H1 (cell line): ENCODE measurements at regions not wholly inside any gene's neighbourhood (a gene's known extent, or its start where the extent isn't known, plus 50 kb on each side); places are given as distances from the start of the nearest gene placed in this dataset.

Experiments used
- CTCF ChIA-PET: fragments of 300-600 bp; sonication (Branson Sonifier 250); formaldehyde crosslinking; loops from one replicate; lab custom pipeline; 2021; ENCODE audit not compliant: partially characterized antibody; lab: Charles Lee
- POLR2A ChIA-PET: fragments of 300-600 bp; sonication (Branson Sonifier 250); formaldehyde crosslinking; loops from one replicate; lab custom pipeline; 2021; ENCODE audit warnings: inconsistent platforms; ENCODE audit not compliant: partially characterized antibody; lab: Charles Lee
- DNase-seq, 2 experiments: peaks; one replicate each; pipeline versions ENCODE4 v3.0.0 to v3.0.0-alpha.2; 2010 to 2022; ENCODE audit warnings: low spot score in 2 of 2, low read depth in 1 of 2, mixed read lengths in 1 of 2
- FAIRE-seq: peaks from 2 replicates; lab custom pipeline; 2011; peaks lifted over from hg19 to GRCh38; lab: Jason Lieb, UNC
- H2AFZ ChIP-seq: 2 replicates; pipeline ENCODE4 v1.8.1; 2012; ENCODE audit warnings: low read length, inconsistent platforms
- H2AK5ac ChIP-seq: 2 replicates; pipeline ENCODE4 v1.6.1; 2013; ENCODE audit warnings: low read depth, low read length
- H2BK120ac ChIP-seq: replicated peaks from 2 replicates; pipeline ENCODE3; 2013; ENCODE audit warnings: low read depth, low read length, inconsistent platforms
- H2BK12ac ChIP-seq: 2 replicates; pipeline ENCODE4 v1.6.1; 2013; ENCODE audit warnings: low read depth, low read length
- H2BK15ac ChIP-seq: 2 replicates; pipeline ENCODE4 v1.6.1; 2013; ENCODE audit warnings: low read length
- H2BK20ac ChIP-seq: 2 replicates; pipeline ENCODE4 v1.6.1; 2013; ENCODE audit warnings: low read length
- H2BK5ac ChIP-seq: 2 replicates; pipeline ENCODE4 v1.6.1; 2013; ENCODE audit warnings: low read depth, low read length
- H3K14ac ChIP-seq: 2 replicates; pipeline ENCODE4 v1.6.1; 2013; ENCODE audit warnings: inconsistent platforms; ENCODE audit not compliant: insufficient read length
- H3K18ac ChIP-seq: 2 replicates; pipeline ENCODE4 v1.6.1; 2013; ENCODE audit warnings: low read length; ENCODE audit errors: extremely low read depth
- H3K23ac ChIP-seq: 2 replicates; pipeline ENCODE4 v1.6.1; 2013; ENCODE audit warnings: inconsistent platforms; ENCODE audit not compliant: insufficient read length
- H3K23me2 ChIP-seq: 2 replicates; pipeline ENCODE4 v1.6.1; 2013; ENCODE audit warnings: low read depth, low read length
- H3K27ac ChIP-seq: 2 replicates; pipeline ENCODE4 v1.6.1; 2011; ENCODE audit warnings: low read depth, low read length, inconsistent platforms
- H3K27me3 ChIP-seq, 4 experiments: replicated peaks in 1 of 4; 1 replicate in 1 of 4; 2 replicates in 3 of 4; pipeline versions ENCODE4 v1.6.1 to v1.8.1; 2011 to 2013; ENCODE audit warnings: low read length in 3 of 4, mild to moderate bottlenecking in 3 of 4, inconsistent platforms in 2 of 4, mixed read lengths in 2 of 4, moderate library complexity in 1 of 4; ENCODE audit not compliant: control insufficient read depth in 3 of 4, insufficient read depth in 3 of 4; ENCODE audit errors: extremely low read depth in 1 of 4
- H3K36me3 ChIP-seq, 4 experiments: 2 replicates each; pipeline versions ENCODE4 v1.6.1 to v1.8.1; 2011 to 2013; ENCODE audit warnings: mild to moderate bottlenecking in 4 of 4, low read length in 3 of 4, moderate library complexity in 2 of 4, control low read depth in 1 of 4, inconsistent platforms in 1 of 4; ENCODE audit not compliant: insufficient read depth in 4 of 4, control insufficient read depth in 2 of 4
- H3K4ac ChIP-seq: replicated peaks from 2 replicates; pipeline ENCODE3; 2013; ENCODE audit warnings: low read length, low read depth, mixed read lengths, inconsistent platforms; ENCODE audit not compliant: insufficient read length
- H3K4me1 ChIP-seq, 4 experiments: replicated peaks in 1 of 4; 1 replicate in 1 of 4; 2 replicates in 3 of 4; pipeline versions ENCODE4 v1.6.1 to v1.8.1; 2011 to 2013; ENCODE audit warnings: low read length in 3 of 4, inconsistent platforms in 2 of 4, mixed read lengths in 1 of 4; ENCODE audit not compliant: insufficient read depth in 4 of 4, control insufficient read depth in 3 of 4
- H3K4me2 ChIP-seq, 2 experiments: 2 replicates each; pipeline versions ENCODE4 v1.6.1 to v1.8.1; 2011 to 2013; ENCODE audit warnings: low read depth in 2 of 2, low read length in 2 of 2, control low read depth in 1 of 2, inconsistent platforms in 1 of 2, mild to moderate bottlenecking in 1 of 2; ENCODE audit not compliant: insufficient read depth in 1 of 2
- H3K4me3 ChIP-seq, 4 experiments: fragments of 200-600, 300-600 bp in 1 of 4; sonication (generic), shearing (Covaris generic), sonication (Bioruptor Twin) in 1 of 4; 2 replicates each; pipeline versions ENCODE4 v1.5.1 to v1.8.1; 2011 to 2016; ENCODE audit warnings: low read length in 4 of 4, low read depth in 3 of 4, control low read depth in 2 of 4, inconsistent platforms in 2 of 4, mild to moderate bottlenecking in 2 of 4, mixed read lengths in 1 of 4, moderate library complexity in 1 of 4; ENCODE audit not compliant: insufficient read depth in 2 of 4; ENCODE audit errors: extremely low read depth in 1 of 4
- H3K56ac ChIP-seq: replicated peaks from 2 replicates; pipeline ENCODE3; 2013; ENCODE audit warnings: low read depth, mild to moderate bottlenecking, mixed read lengths, low read length, inconsistent platforms; ENCODE audit not compliant: insufficient read length
- H3K79me1 ChIP-seq: 2 replicates; pipeline ENCODE4 v1.6.1; 2013; ENCODE audit warnings: low read depth, low read length, control low read depth
- H3K79me2 ChIP-seq, 2 experiments: 2 replicates each; pipeline versions ENCODE4 v1.6.1 to v1.8.1; 2012 to 2013; ENCODE audit warnings: low read length in 2 of 2, mild to moderate bottlenecking in 2 of 2, inconsistent platforms in 1 of 2; ENCODE audit not compliant: insufficient read depth in 2 of 2, control insufficient read depth in 1 of 2
- H3K9ac ChIP-seq, 4 experiments: replicated peaks in 1 of 4; 1 replicate in 1 of 4; 2 replicates in 3 of 4; pipeline versions ENCODE4 v1.6.1 to v1.8.1; 2011 to 2013; ENCODE audit warnings: low read depth in 3 of 4, low read length in 3 of 4, control low read depth in 2 of 4, mild to moderate bottlenecking in 2 of 4, moderate library complexity in 2 of 4, inconsistent platforms in 1 of 4; ENCODE audit errors: extremely low read depth in 1 of 4
- H3K9me3 ChIP-seq, 2 experiments: 2 replicates each; pipeline versions ENCODE4 v1.6.1 to v1.8.1; 2012 to 2013; ENCODE audit warnings: mild to moderate bottlenecking in 2 of 2, moderate library complexity in 2 of 2, control low read depth in 1 of 2, inconsistent platforms in 1 of 2, low read depth in 1 of 2, low read length in 1 of 2, mixed read lengths in 1 of 2; ENCODE audit not compliant: insufficient read depth in 2 of 2
- H4K20me1 ChIP-seq, 2 experiments: replicated peaks in 1 of 2; 2 replicates each; pipeline versions ENCODE3 to v1.8.1; 2011 to 2013; ENCODE audit warnings: inconsistent platforms in 2 of 2, low read length in 2 of 2, mild to moderate bottlenecking in 1 of 2; ENCODE audit not compliant: insufficient read depth in 2 of 2, control insufficient read depth in 1 of 2
- H4K5ac ChIP-seq: 2 replicates; pipeline ENCODE4 v1.6.1; 2013; ENCODE audit warnings: low read length, low read depth, mixed read lengths, inconsistent platforms; ENCODE audit not compliant: insufficient read length
- H4K8ac ChIP-seq: 2 replicates; pipeline ENCODE4 v1.8.0; 2013; ENCODE audit warnings: mild to moderate bottlenecking, moderate library complexity, low read length, inconsistent platforms; ENCODE audit not compliant: insufficient read depth; ENCODE audit errors: extremely low read depth
- H4K91ac ChIP-seq: replicated peaks from 2 replicates; pipeline ENCODE3; 2013; ENCODE audit warnings: low read length, mixed read lengths, inconsistent platforms; ENCODE audit not compliant: insufficient read length
- NANOG ChIP-seq: IDR thresholded peaks from 2 replicates; pipeline ENCODE4 v1.6.1; 2011; ENCODE audit warnings: low read length, low read depth, mild to moderate bottlenecking, inconsistent platforms; ENCODE audit not compliant: insufficient read depth, poor library complexity, severe bottlenecking
- SP4 ChIP-seq: IDR thresholded peaks from 2 replicates; pipeline ENCODE4 v1.6.1; 2012; ENCODE audit warnings: low read length, inconsistent platforms
- TCF12 ChIP-seq: IDR thresholded peaks from 2 replicates; pipeline ENCODE4 v1.6.1; 2011; ENCODE audit warnings: low read depth, mild to moderate bottlenecking, low read length
- WGBS, 2 experiments: shearing (Covaris generic) in 1 of 2; methylation state at CpG; one replicate each; pipeline versions ENCODE4 v1.1.6 to v1.1.7; 2013 to 2015; ENCODE audit warnings: low lambda C conversion rate in 2 of 2, mixed read lengths in 2 of 2, inconsistent platforms in 1 of 2, low coverage in 1 of 2, missing lambda C conversion rate in 1 of 2; ENCODE audit not compliant: insufficient replicate concordance in 2 of 2, insufficient coverage in 1 of 2, insufficient read length in 1 of 2; ENCODE audit errors: extremely low coverage in 1 of 2, missing lambda C conversion rate in 1 of 2; 5-methylcytosine and 5-hydroxymethylcytosine counted together

DNA sequence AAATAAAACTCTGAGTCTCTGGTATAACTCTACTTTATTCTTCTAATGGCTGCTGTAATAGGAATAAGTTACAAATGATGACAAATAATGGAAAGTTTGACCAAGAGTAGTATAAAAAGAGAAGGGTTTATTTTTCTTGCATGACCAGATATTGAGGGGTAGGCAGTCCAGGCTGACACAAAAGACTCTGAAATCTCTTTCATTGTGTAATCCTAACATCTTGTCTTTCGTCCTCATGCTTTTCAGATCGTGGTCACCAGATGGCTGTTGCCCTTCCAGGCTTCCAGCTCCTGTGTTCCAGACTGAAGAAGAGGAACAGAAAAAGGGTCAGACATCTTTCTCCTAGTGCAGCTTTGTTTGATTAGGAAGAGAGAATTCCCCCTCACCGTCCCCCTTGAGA lies 176.9 kb upstream of the GK2 start:
- no peak overlapping the region for H3K4ac ChIP-seq
- no peak overlapping the region for H4K91ac ChIP-seq
- H3K23ac ChIP-seq: no peak overlapping the region
- H2BK20ac ChIP-seq: no peak overlapping the region; the same call in 1 of the 2 replicates
- H2BK120ac ChIP-seq: no peak overlapping the region
- H3K4me1 ChIP-seq: peaks cover 0 to 7% (median 0%) of the 10 kb centered on the region in 4 experiments; a peak in 1 of 7 replicates
- H3K36me3 ChIP-seq: no peaks in the 10 kb centered on the region
- H3K79me1 ChIP-seq: no peaks in the 10 kb centered on the region
- no peak overlapping the region for H2BK5ac ChIP-seq
- no peaks in the 10 kb centered on the region for H3K79me2 ChIP-seq
- H4K8ac ChIP-seq: no peak overlapping the region
- no peak overlapping the region for H3K56ac ChIP-seq
- no peak overlapping the region for H2AFZ ChIP-seq
- FAIRE-seq (no peak), DNase-seq (no peak)
- peaks cover 0 to 1% (median 0%) of the 10 kb centered on the region in 4 experiments; a peak in 1 of 7 replicates for H3K27me3 ChIP-seq
- no peak overlapping the region for H2AK5ac ChIP-seq
- 87% methylated on average over 3 of the region's 3 CpGs; no CpG with 5 or more reads in 1 of the 2 experiments for WGBS, 2 experiments
- ChIA-PET POLR2A (no interaction called here), CTCF (interaction anchor here (2.2 kb wide), 1 partner anchor 9 kb away, joined by 8 read pairs; no protein-coding TSS in a partner anchor)
- peaks cover 0 to 3% of the 10 kb centered on the region in 2 experiments; a peak in 1 of 4 replicates for H3K9me3 ChIP-seq
- no peaks in the 10 kb centered on the region for H3K23me2 ChIP-seq
- no peak overlapping the region for H3K4me3 ChIP-seq
- H3K4me2 ChIP-seq: no peak overlapping the region
- H4K5ac ChIP-seq: no peak overlapping the region
- no peak overlapping the region for H3K14ac ChIP-seq
- H2BK15ac ChIP-seq: no peak overlapping the region
- H3K27ac ChIP-seq: no peak overlapping the region
- no peak overlapping the region for H2BK12ac ChIP-seq
- H3K9ac ChIP-seq: no peak overlapping the region
- H4K20me1 ChIP-seq: no peaks in the 10 kb centered on the region
- no peak overlapping the region for H3K18ac ChIP-seq
- TF ChIP-seq TCF12 (no peak), NANOG (no peak), SP4 (no peak)
